SH-SY5Y (cell line): ENCODE measurements at regions not wholly inside any gene's neighbourhood (a gene's known extent, or its start where the extent isn't known, plus 50 kb on each side); places are given as distances from the start of the nearest gene placed in this dataset.

Experiments used
- GATA2 ChIP-seq: IDR thresholded peaks from 2 replicates; pipeline ENCODE4 v1.6.1; 2011; ENCODE audit warnings: mild to moderate bottlenecking, low read depth, low read length
- GATA3 ChIP-seq: IDR thresholded peaks from 2 replicates; pipeline ENCODE4 v1.6.1; 2011; ENCODE audit warnings: low read depth, mild to moderate bottlenecking, low read length, moderate library complexity

DNA sequence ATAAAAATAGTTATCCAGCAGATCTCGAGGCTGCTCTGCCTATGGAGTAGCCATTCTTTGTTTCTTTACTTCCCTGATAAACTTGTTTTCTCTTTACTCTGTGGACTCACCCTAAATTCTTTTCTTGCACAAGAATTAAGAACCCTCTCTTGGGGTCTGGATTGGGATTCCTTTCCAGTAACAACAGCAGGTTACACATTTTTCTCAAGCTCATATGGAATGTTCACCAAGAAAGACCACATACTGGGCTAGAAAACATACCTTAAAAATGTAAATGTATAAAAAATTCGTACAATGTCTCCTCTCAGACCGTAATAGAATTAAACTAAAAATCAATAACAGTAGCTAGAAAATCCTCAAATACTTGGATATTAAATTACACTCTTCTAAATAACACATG is 299.2 kb downstream of the CNTN3 start:
- no peak for TF ChIP-seq GATA2
- TF ChIP-seq GATA3, result no peak
